ENCODE measurements at regions not wholly inside any gene's neighbourhood (a gene's known extent, or its start where the extent isn't known, plus 50 kb on each side); places are given as distances from the start of the nearest gene placed in this dataset.

- TF ChIP-seq POLR2A (IDR thresholded peaks at IDR 0.05), result no peak
- TF ChIP-seq CTCF (IDR thresholded peaks at IDR 0.05), result no peak
These were observed 236.4 kb upstream of the TTC29 start for GRCh38 chr4:147182041-147182440.
